ENCODE measurements at regions not wholly inside any gene's neighbourhood (a gene's known extent, or its start where the extent isn't known, plus 50 kb on each side); places are given as distances from the start of the nearest gene placed in this dataset.

DNA sequence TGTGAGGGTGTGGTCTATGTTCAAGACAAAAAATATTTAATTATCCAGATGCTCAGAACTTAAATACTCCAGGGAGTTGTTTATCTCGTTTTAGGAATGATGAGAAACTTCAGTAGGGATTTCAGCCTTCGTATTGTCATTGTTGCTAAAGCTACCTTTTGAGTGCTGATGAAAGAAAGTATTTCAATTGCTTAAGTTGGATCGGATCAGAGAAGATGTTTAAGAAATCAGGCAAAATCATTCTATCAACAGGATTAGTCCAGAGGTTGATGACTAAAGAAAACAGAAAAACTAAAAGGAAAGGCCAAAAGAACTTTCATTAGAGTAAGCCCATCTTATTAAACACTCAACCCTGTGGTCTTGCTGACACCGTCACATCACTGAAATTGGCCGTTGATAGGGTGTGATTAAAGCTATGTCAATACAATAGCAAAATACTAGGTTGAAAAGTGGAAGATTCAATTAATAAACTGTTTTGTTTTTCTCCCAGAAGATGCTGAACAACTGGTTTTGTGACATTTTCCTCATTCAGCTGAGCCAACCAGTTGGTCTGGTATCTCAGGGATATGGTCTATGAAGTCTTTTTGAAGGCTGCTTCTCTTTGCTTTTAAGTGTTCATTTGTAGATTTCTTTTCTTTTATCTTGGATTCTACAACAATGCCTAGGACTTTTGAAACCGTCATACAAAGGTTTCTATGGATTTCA is 551.7 kb downstream of the SLC4A3 start:
- Histone ChIP-seq H3F3A (ENCODE audit: low read length, unreplicated experiment) (no peaks in the 10 kb centered on the region), H3K27ac (ENCODE audit: low read length) (peak overlapping the region; percentile 16), H3K4me1 (ENCODE audit: insufficient read depth, low read length) (peaks cover 40% of the 10 kb centered on the region), H3K4me3 (ENCODE audit: low read length) (no peak overlapping the region), H3K9ac (ENCODE audit: low read length) (no peak overlapping the region), H3K9me3 (ENCODE audit: low read length) (no peaks in the 10 kb centered on the region), H4K20me1 (ENCODE audit: low read length) (no peaks in the 10 kb centered on the region), H3K36me3 (ENCODE audit: low read depth, low read length) (no peaks in the 10 kb centered on the region), H3K9me2 (replicated peaks; ENCODE audit: low read length) (no peaks in the 10 kb centered on the region), H3K27me3 (ENCODE audit: low read length) (no peaks in the 10 kb centered on the region), H3K79me2 (ENCODE audit: low read length) (no peaks in the 10 kb centered on the region), H2AFZ (ENCODE audit: low read length) (no peak overlapping the region), H3K4me2 (ENCODE audit: low read length) (peak overlapping the region; percentile 28)
- ATAC-seq: no peak
- ChIA-PET POLR2A (ENCODE audit: unreplicated experiment) (no interaction called here), CTCF (no interaction called here)
- intact Hi-C loops (cut with micrococcal nuclease): no loop called here
- no TSS peak for BruUV-seq (replicated peaks)
- TF ChIP-seq CTCF (conservative IDR thresholded peaks at IDR 0.05; ENCODE audit: low read depth, low read length) (no peak), EZH2 (IDR thresholded peaks at IDR 0.05; ENCODE audit: low read length, unreplicated experiment) (no peak), EZH2phosphoT487 (IDR thresholded peaks at IDR 0.05; ENCODE audit: borderline replicate concordance, low read length) (no peak)
- DNase-seq: peak; percentile 81

- no peaks in the 10 kb centered on the region for H3K9me3 ChIP-seq (ENCODE audit: low read length)
- H3K36me3 ChIP-seq (ENCODE audit: low read depth, low read length): no peaks in the 10 kb centered on the region
- no TSS peak for BruUV-seq (replicated peaks)
- no peaks in the 10 kb centered on the region for H4K20me1 ChIP-seq (ENCODE audit: low read length)
- DNase-seq: peak; percentile 39
- H3K4me1 ChIP-seq (ENCODE audit: insufficient read depth, low read length): peaks cover 24% of the 10 kb centered on the region
- CTCF ChIA-PET: no interaction called here
- no peak overlapping the region for H3K4me3 ChIP-seq (ENCODE audit: low read length)
- H3K4me2 ChIP-seq (ENCODE audit: low read length): no peak overlapping the region
- no peak overlapping the region for H3K9ac ChIP-seq (ENCODE audit: low read length)
- no peaks in the 10 kb centered on the region for H3K79me2 ChIP-seq (ENCODE audit: low read length)
- intact Hi-C loops (cut with micrococcal nuclease): no loop called here
- POLR2A ChIA-PET (ENCODE audit: unreplicated experiment): no interaction called here
- no peak overlapping the region for H2AFZ ChIP-seq (ENCODE audit: low read length)
- peak; percentile 18; the same call in 1 of the 2 replicates for ATAC-seq
- no peaks in the 10 kb centered on the region for H3F3A ChIP-seq (ENCODE audit: low read length, unreplicated experiment)
- H3K9me2 ChIP-seq (replicated peaks; ENCODE audit: low read length): no peaks in the 10 kb centered on the region
- no peak overlapping the region for H3K27ac ChIP-seq (ENCODE audit: low read length)
- no peaks in the 10 kb centered on the region for H3K27me3 ChIP-seq (ENCODE audit: low read length)
- no peak for TF ChIP-seq EZH2phosphoT487 (IDR thresholded peaks at IDR 0.05; ENCODE audit: borderline replicate concordance, low read length)
- TF ChIP-seq EZH2 (IDR thresholded peaks at IDR 0.05; ENCODE audit: low read length, unreplicated experiment): no peak
- no peak for TF ChIP-seq CTCF (conservative IDR thresholded peaks at IDR 0.05; ENCODE audit: low read depth, low read length)
Observed at GRCh38 chr2:220181165-220181564, 553.7 kb downstream of the SLC4A3 start.

DNA sequence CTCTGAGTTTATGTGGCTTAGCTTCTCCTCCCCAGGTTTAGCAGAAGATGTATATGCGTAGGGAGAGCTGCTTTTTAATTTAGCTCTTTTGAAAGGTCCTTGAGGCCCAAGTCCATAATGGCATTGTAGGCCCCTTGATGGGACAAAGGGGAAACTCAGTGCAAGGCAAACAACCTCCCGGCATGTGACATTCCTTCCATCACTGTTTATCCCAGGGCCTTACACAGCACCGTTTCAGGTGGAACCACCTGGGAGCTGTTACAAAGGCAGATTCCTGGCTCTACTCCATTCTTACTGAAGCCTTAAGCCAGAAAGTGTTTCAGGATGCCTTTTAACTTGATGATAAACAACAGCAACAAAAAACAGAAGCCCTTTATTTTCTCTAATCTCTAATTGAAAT is 555.4 kb downstream of the SLC4A3 start:
- no peak overlapping the region for H3K9ac ChIP-seq (ENCODE audit: low read length)
- H3F3A ChIP-seq (ENCODE audit: low read length, unreplicated experiment): peaks cover 4% of the 10 kb centered on the region
- no peaks in the 10 kb centered on the region for H3K9me3 ChIP-seq (ENCODE audit: low read length)
- intact Hi-C loops (cut with micrococcal nuclease): no loop called here
- no peaks in the 10 kb centered on the region for H3K27me3 ChIP-seq (ENCODE audit: low read length)
- no peaks in the 10 kb centered on the region for H3K79me2 ChIP-seq (ENCODE audit: low read length)
- CTCF ChIA-PET: no interaction called here
- no peak for TF ChIP-seq EZH2phosphoT487 (IDR thresholded peaks at IDR 0.05; ENCODE audit: borderline replicate concordance, low read length)
- no peak for TF ChIP-seq CTCF (conservative IDR thresholded peaks at IDR 0.05; ENCODE audit: low read depth, low read length)
- no peak for TF ChIP-seq EZH2 (IDR thresholded peaks at IDR 0.05; ENCODE audit: low read length, unreplicated experiment)
- ATAC-seq (no peak), DNase-seq (no peak)
- no peaks in the 10 kb centered on the region for H3K9me2 ChIP-seq (replicated peaks; ENCODE audit: low read length)
- no peaks in the 10 kb centered on the region for H3K36me3 ChIP-seq (ENCODE audit: low read depth, low read length)
- H3K4me1 ChIP-seq (ENCODE audit: insufficient read depth, low read length): peaks cover 26% of the 10 kb centered on the region
- BruUV-seq (replicated peaks): no TSS peak
- H3K27ac ChIP-seq (ENCODE audit: low read length): no peak overlapping the region
- H3K4me3 ChIP-seq (ENCODE audit: low read length): no peak overlapping the region
- no peak overlapping the region for H3K4me2 ChIP-seq (ENCODE audit: low read length)
- H4K20me1 ChIP-seq (ENCODE audit: low read length): no peaks in the 10 kb centered on the region
- POLR2A ChIA-PET (ENCODE audit: unreplicated experiment): no interaction called here
- H2AFZ ChIP-seq (ENCODE audit: low read length): no peak overlapping the region
